KOPT-K1 (cell line): ENCODE measurements at regions not wholly inside any gene's neighbourhood (a gene's known extent, or its start where the extent isn't known, plus 50 kb on each side); places are given as distances from the start of the nearest gene placed in this dataset.
"Not testable (repeated sequence)": the region's sequence is repeated elsewhere in the genome, so short reads cannot be mapped to it uniquely, and the experiment has no call there.

Source experiments
- H3K27ac ChIP-seq: fragments of 200-600 bp; sonication (generic); 2 replicates; pipeline ENCODE4 v1.5.1; 2016; ENCODE audit warnings: antibody characterized with exemption, mild to moderate bottlenecking, low read depth, low read length; ENCODE audit not compliant: poor library complexity, severe bottlenecking
- H3K36me3 ChIP-seq: fragments of 200-600 bp; sonication (generic); 2 replicates; pipeline ENCODE4 v1.5.1; 2017; ENCODE audit warnings: antibody characterized with exemption, mild to moderate bottlenecking, low read length, moderate library complexity; ENCODE audit not compliant: insufficient read depth
- H3K9me3 ChIP-seq: fragments of 200-600 bp; sonication (generic); 2 replicates; pipeline ENCODE4 v1.5.1; 2017; ENCODE audit warnings: antibody characterized with exemption, low read length, mild to moderate bottlenecking; ENCODE audit not compliant: insufficient read depth, poor library complexity, severe bottlenecking

GRCh38 chr2:167675906-167676305, 571.5 kb downstream of the STK39 start:
- H3K9me3 ChIP-seq = peaks cover 3% of the 10 kb centered on the region
- H3K36me3 ChIP-seq = no peaks in the 10 kb centered on the region
- no peak overlapping the region for H3K27ac ChIP-seq

DNA sequence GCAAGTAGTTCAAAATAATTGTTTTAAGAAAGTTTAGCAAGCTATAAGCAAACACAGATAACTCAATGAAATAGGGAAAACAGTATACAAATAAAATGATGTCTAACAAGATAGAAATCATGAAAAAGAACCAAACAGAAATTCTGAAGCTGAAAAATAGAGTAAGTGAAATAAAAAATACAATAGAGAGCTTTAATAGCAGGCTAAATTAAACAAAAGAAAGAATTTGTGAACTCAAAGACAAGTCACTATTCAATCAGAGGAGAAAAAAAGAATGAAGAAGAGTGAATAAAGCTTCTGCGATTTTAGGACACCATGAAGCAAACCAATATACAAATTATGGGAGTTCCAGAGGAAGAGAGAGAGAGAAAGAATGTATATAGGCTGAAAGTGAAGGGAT, 576.8 kb downstream of the STK39 start:
- Histone ChIP-seq H3K36me3 (no peaks in the 10 kb centered on the region), H3K9me3 (peaks cover 10% of the 10 kb centered on the region), H3K27ac (no peak overlapping the region)

- no peaks in the 10 kb centered on the region for H3K9me3 ChIP-seq
- H3K27ac ChIP-seq = no peak overlapping the region
- H3K36me3 ChIP-seq = no peaks in the 10 kb centered on the region
Measured at GRCh38 chr2:167653131-167653530, 594.3 kb downstream of the STK39 start.

GRCh38 chr2:167652401-167652800, 595.0 kb downstream of the STK39 start:
- no peak overlapping the region for H3K27ac ChIP-seq
- no peaks in the 10 kb centered on the region for H3K9me3 ChIP-seq
- H3K36me3 ChIP-seq = no peaks in the 10 kb centered on the region

DNA sequence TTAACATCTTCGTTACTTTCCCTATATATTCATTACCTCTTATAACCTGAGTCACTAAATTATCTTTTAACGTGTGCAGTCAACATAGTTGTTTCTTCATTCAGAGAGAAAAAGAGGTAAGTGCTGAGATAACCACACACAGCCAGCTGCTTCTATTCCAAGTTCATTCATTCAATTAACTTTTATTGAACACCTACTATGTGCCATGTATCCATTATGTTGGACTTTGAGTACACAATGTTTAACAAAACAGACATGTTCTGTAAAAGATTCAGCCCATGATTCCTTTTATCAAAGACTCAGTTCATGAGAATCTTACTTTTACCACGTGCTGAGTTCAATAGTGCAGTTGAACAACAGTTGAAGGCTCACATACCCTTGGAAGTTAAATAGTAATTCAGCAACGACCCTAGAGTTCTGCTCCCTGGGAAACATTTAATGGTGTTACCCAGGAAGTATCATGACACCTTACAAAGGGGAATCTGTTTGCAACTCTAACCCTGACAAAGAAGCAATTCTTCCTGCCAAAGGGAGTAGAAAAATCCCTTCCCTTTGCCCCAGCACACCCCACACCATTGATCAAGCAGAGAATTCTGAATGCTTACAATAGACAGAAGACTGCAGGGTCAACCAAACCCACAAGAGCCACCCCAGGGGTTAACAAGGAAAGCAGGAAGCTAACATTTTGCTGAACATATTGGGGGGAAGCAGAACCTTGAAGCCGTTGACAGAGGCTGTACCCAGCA, 595.8 kb downstream of the STK39 start:
- H3K36me3 ChIP-seq = no peaks in the 10 kb centered on the region
- no peaks in the 10 kb centered on the region for H3K9me3 ChIP-seq
- H3K27ac ChIP-seq = no peak overlapping the region

DNA sequence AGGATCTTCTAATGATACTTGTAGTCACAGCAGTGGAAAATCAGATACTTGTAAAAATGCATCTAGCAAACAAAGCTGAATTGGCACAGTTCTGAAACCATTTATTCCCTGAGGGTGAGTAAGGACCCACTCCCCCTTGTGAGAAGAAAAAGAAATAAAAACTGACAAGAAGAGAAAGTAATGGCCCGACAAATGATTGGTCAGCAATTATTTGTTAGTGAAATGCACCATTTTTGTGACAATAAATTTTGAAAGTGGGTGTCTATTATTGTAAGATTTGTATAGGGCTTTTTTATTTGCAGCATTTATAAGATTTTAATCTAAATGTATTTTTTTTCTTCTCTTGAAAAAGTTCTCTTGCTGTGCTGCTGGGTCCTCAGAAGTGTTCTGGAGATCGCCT, 600.8 kb downstream of the STK39 start:
- Histone ChIP-seq H3K27ac (no peak overlapping the region), H3K36me3 (no peaks in the 10 kb centered on the region), H3K9me3 (no peaks in the 10 kb centered on the region)

- H3K9me3 ChIP-seq = no peaks in the 10 kb centered on the region
- H3K36me3 ChIP-seq = no peaks in the 10 kb centered on the region
- H3K27ac ChIP-seq = no peak overlapping the region
Measured at GRCh38 chr2:167640096-167640495, 607.3 kb downstream of the STK39 start.

- Histone ChIP-seq H3K27ac (no peak overlapping the region), H3K36me3 (no peaks in the 10 kb centered on the region), H3K9me3 (no peaks in the 10 kb centered on the region)
Measured at GRCh38 chr2:167637741-167638140, 609.7 kb downstream of the STK39 start.

DNA sequence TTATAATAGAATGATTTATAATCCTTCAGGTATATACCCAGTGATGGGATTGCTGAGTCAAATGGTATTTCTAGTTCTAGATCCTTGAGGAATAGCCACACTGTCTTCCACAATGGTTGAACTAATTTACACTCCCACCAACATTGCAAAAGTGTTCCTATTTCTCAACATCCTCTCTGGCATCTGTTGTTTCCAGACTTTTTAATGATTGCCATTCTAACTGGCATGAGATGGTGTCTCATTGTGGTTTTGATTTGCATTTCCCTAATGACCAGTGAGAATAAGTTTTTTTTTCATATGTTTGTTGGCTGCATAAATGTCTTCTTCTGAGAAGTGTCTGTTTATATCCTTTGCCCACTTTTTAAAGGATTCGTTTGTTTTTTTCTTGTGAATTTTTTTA, 615.1 kb downstream of the STK39 start:
- not testable (repeated sequence) for H3K36me3 ChIP-seq, H3K27ac ChIP-seq, H3K9me3 ChIP-seq

DNA sequence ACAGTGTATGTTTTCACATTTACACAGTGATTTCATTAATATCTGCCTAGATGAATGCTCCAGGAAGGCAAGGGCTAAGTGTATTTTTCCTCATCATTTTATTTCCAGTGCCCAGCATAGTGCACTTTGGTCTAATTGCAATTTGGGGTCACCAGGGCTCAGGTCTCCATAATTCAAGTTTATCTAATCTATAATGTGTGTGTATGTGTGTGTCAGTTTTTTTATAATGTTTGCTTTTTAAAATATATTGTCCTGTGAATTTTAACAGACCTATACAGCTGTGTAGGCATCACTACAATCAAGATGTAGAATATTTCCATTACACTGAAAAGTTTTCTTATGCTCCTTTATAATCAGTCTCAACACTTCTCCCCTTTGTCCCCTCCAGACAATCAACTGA, 620.4 kb downstream of the STK39 start:
- H3K27ac ChIP-seq = no peak overlapping the region
- H3K36me3 ChIP-seq = no peaks in the 10 kb centered on the region
- no peaks in the 10 kb centered on the region for H3K9me3 ChIP-seq

GRCh38 chr2:167626301-167626700, 621.1 kb downstream of the STK39 start:
- no peak overlapping the region for H3K27ac ChIP-seq
- no peaks in the 10 kb centered on the region for H3K9me3 ChIP-seq
- no peaks in the 10 kb centered on the region for H3K36me3 ChIP-seq

GRCh38 chr2:167616997-167617396, 630.4 kb downstream of the STK39 start:
- Histone ChIP-seq H3K27ac (no peak overlapping the region), H3K9me3 (no peaks in the 10 kb centered on the region), H3K36me3 (no peaks in the 10 kb centered on the region)

GRCh38 chr2:167613471-167613870, 633.9 kb downstream of the STK39 start:
- H3K27ac ChIP-seq = no peak overlapping the region

GRCh38 chr2:167608487-167608886, 638.9 kb downstream of the STK39 start:
- H3K36me3 ChIP-seq = no peaks in the 10 kb centered on the region
- H3K27ac ChIP-seq = no peak overlapping the region
- H3K9me3 ChIP-seq = no peaks in the 10 kb centered on the region

More at GRCh38 chr2:167613471-167613870, 633.9 kb downstream of the STK39 start:
- H3K36me3 ChIP-seq = no peaks in the 10 kb centered on the region
- H3K9me3 ChIP-seq = no peaks in the 10 kb centered on the region

- Histone ChIP-seq H3K9me3 (no peaks in the 10 kb centered on the region), H3K27ac (no peak overlapping the region), H3K36me3 (no peaks in the 10 kb centered on the region)
Measured at GRCh38 chr2:167607731-167608130, 639.7 kb downstream of the STK39 start.

- no peak overlapping the region for H3K27ac ChIP-seq
- no peaks in the 10 kb centered on the region for H3K9me3 ChIP-seq
- no peaks in the 10 kb centered on the region for H3K36me3 ChIP-seq
Measured at GRCh38 chr2:167607211-167607610, 640.2 kb downstream of the STK39 start.
